ENCODE measurements at regions not wholly inside any gene's neighbourhood (a gene's known extent, or its start where the extent isn't known, plus 50 kb on each side); places are given as distances from the start of the nearest gene placed in this dataset.

DNA sequence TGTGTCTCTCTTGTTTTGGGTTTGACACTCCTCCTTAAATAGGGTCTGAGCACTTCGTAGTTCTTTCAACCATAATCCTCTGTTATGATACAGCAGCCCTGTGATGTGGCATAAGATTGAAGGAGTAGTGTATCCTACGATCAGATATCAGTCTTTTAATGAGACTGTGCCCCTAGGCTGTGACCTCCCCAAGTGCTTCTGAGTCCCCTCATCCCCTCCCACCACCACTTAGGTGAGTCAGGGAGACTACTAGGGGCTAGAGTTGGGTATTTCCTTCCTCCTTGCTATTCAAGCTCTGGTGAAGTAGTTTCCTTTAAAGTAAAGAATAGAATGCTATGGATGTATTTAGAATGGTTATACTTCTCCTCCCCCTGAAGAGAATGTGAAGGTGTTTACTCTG is 637.2 kb upstream of the GRAMD2B start:
- FAIRE-seq (no peak), DNase-seq (ENCODE audit: low read depth, low spot score) (no peak)
- no peak overlapping the region for H3K4me2 ChIP-seq (ENCODE audit: insufficient read depth, low read length)
- no peaks in the 10 kb centered on the region for H4K20me1 ChIP-seq (replicated peaks; ENCODE audit: control insufficient read depth, extremely low read depth, insufficient read depth, low read length)
- H3K9me3 ChIP-seq (replicated peaks; ENCODE audit: control insufficient read depth, insufficient read depth, low read length) = no peaks in the 10 kb centered on the region
- no peak overlapping the region for H3K27ac ChIP-seq (ENCODE audit: insufficient read depth, low read depth, low read length)
- no TSS peak for BruUV-seq (replicated peaks)
- no peaks in the 10 kb centered on the region for H3K4me1 ChIP-seq (ENCODE audit: control insufficient read depth, extremely low read depth, insufficient read depth, low read length)
- no peaks in the 10 kb centered on the region for H3K79me2 ChIP-seq (ENCODE audit: control insufficient read depth, insufficient read depth, low read length)
- no peak overlapping the region for H3K9ac ChIP-seq (replicated peaks; ENCODE audit: extremely low read depth, insufficient read depth, low read length)
- CTCF ChIA-PET = no interaction called here
- no peak overlapping the region for H3K4me3 ChIP-seq (replicated peaks in 1 of 3; ENCODE audit: insufficient read depth in 1 of 3, low read depth in 1 of 3, low read length in 3 of 3)
- no peak overlapping the region for H2AFZ ChIP-seq (ENCODE audit: low read depth, low read length)
- no peaks in the 10 kb centered on the region for H3K36me3 ChIP-seq (ENCODE audit: control insufficient read depth in 2 of 2, extremely low read depth in 1 of 2, insufficient read depth in 2 of 2, low read length in 2 of 2)
- dilution Hi-C loops (cut with MboI; ENCODE audit: extremely low pct_ligation_motif_present, low sequenced_read_pairs) = no loop called here
- no peaks in the 10 kb centered on the region for H3K9me1 ChIP-seq (replicated peaks; ENCODE audit: control insufficient read depth, extremely low read depth, insufficient read depth, low read length)
- intact Hi-C loops (cut with micrococcal nuclease) = no loop called here
- POLR2A ChIA-PET = no interaction called here
- TF ChIP-seq MYC (IDR thresholded peaks at IDR 0.05; ENCODE audit: low read depth, low read length) (no peak), GATA2 (IDR thresholded peaks at IDR 0.05; ENCODE audit: insufficient read depth, insufficient read length, low read depth, low read length) (no peak), FOS (IDR thresholded peaks at IDR 0.05; ENCODE audit: borderline replicate concordance, insufficient read depth, low read length) (no peak), POLR2AphosphoS5 (IDR thresholded peaks at IDR 0.05; ENCODE audit: insufficient read depth, low read depth, low read length) (no peak), POLR2A (IDR thresholded peaks at IDR 0.05; ENCODE audit: low read depth, low read length) (no peak)
- TF ChIP-seq, protein P1, sequence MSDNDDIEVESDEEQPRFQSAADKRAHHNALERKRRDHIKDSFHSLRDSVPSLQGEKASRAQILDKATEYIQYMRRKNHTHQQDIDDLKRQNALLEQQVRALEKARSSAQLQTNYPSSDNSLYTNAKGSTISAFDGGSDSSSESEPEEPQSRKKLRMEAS (IDR thresholded peaks at IDR 0.05; ENCODE audit: insufficient read depth, insufficient read length) = no peak
- no peaks in the 10 kb centered on the region for H3K27me3 ChIP-seq (ENCODE audit: control insufficient read depth in 2 of 2, insufficient read depth in 2 of 2, low read length in 2 of 2)

DNA sequence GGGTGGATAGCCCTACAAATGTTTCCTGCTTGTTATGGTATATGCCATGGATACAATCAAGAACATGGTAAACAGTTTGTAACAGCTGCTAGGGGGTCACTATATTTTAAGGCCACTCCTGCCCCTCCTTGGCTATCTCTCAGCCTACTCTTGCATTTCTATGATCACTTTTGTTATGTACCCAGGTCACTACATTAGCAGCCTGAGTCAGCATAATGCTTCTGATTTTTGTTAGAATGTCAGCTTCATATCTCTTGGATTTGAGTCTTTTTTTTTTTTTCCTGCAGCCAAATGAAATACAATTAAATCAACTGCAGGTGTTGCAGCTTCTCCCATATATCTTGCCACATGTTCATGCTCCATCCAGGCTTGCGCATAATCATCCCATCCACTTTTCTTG is 629.7 kb upstream of the GRAMD2B start:
- Histone ChIP-seq H3K27me3 (ENCODE audit: control insufficient read depth in 2 of 2, insufficient read depth in 2 of 2, low read length in 2 of 2) (no peaks in the 10 kb centered on the region), H3K4me1 (ENCODE audit: control insufficient read depth, extremely low read depth, insufficient read depth, low read length) (no peaks in the 10 kb centered on the region), H3K79me2 (ENCODE audit: control insufficient read depth, insufficient read depth, low read length) (no peaks in the 10 kb centered on the region), H3K9me3 (replicated peaks; ENCODE audit: control insufficient read depth, insufficient read depth, low read length) (no peaks in the 10 kb centered on the region), H3K27ac (ENCODE audit: insufficient read depth, low read depth, low read length) (no peak overlapping the region), H3K36me3 (ENCODE audit: control insufficient read depth in 2 of 2, extremely low read depth in 1 of 2, insufficient read depth in 2 of 2, low read length in 2 of 2) (no peaks in the 10 kb centered on the region), H3K9me1 (replicated peaks; ENCODE audit: control insufficient read depth, extremely low read depth, insufficient read depth, low read length) (no peaks in the 10 kb centered on the region), H3K4me2 (ENCODE audit: insufficient read depth, low read length) (no peak overlapping the region), H3K4me3 (replicated peaks in 1 of 3; ENCODE audit: insufficient read depth in 1 of 3, low read depth in 1 of 3, low read length in 3 of 3) (no peak overlapping the region), H4K20me1 (replicated peaks; ENCODE audit: control insufficient read depth, extremely low read depth, insufficient read depth, low read length) (no peaks in the 10 kb centered on the region), H2AFZ (ENCODE audit: low read depth, low read length) (no peak overlapping the region), H3K9ac (replicated peaks; ENCODE audit: extremely low read depth, insufficient read depth, low read length) (no peak overlapping the region)
- dilution Hi-C loops (cut with MboI; ENCODE audit: extremely low pct_ligation_motif_present, low sequenced_read_pairs) (no loop called here), intact Hi-C loops (cut with micrococcal nuclease) (no loop called here)
- no TSS peak for BruUV-seq (replicated peaks)
- no peak for FAIRE-seq
- TF ChIP-seq MYC (IDR thresholded peaks at IDR 0.05; ENCODE audit: low read depth, low read length) (no peak), FOS (IDR thresholded peaks at IDR 0.05; ENCODE audit: borderline replicate concordance, insufficient read depth, low read length) (no peak), JUN (IDR thresholded peaks at IDR 0.05; ENCODE audit: borderline replicate concordance, insufficient read depth, insufficient read length, low read depth) (no peak), POLR2A (IDR thresholded peaks at IDR 0.05; ENCODE audit: low read depth, low read length) (no peak), GATA2 (IDR thresholded peaks at IDR 0.05; ENCODE audit: insufficient read depth, insufficient read length, low read depth, low read length) (no peak), EZH2 (IDR thresholded peaks at IDR 0.05; ENCODE audit: borderline replicate concordance, low read depth, low read length, severe bottlenecking) (no peak), POLR2AphosphoS5 (IDR thresholded peaks at IDR 0.05; ENCODE audit: insufficient read depth, low read depth, low read length) (no peak)
- TF ChIP-seq, protein P2, sequence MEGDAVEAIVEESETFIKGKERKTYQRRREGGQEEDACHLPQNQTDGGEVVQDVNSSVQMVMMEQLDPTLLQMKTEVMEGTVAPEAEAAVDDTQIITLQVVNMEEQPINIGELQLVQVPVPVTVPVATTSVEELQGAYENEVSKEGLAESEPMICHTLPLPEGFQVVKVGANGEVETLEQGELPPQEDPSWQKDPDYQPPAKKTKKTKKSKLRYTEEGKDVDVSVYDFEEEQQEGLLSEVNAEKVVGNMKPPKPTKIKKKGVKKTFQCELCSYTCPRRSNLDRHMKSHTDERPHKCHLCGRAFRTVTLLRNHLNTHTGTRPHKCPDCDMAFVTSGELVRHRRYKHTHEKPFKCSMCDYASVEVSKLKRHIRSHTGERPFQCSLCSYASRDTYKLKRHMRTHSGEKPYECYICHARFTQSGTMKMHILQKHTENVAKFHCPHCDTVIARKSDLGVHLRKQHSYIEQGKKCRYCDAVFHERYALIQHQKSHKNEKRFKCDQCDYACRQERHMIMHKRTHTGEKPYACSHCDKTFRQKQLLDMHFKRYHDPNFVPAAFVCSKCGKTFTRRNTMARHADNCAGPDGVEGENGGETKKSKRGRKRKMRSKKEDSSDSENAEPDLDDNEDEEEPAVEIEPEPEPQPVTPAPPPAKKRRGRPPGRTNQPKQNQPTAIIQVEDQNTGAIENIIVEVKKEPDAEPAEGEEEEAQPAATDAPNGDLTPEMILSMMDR (IDR thresholded peaks at IDR 0.05; ENCODE audit: extremely low read depth in 1 of 2, insufficient read depth in 1 of 2, low read depth in 1 of 2, low read length in 2 of 2) = no peak
- TF ChIP-seq, protein P1 (IDR thresholded peaks at IDR 0.05; ENCODE audit: insufficient read depth, insufficient read length) = no peak
- CTCF ChIA-PET = interaction anchor here (0.7 kb wide), 1 partner anchor 76 kb away, joined by 4 read pairs; no protein-coding TSS in a partner anchor
- DNase-seq (ENCODE audit: low read depth, low spot score) = no peak
- POLR2A ChIA-PET = no interaction called here

Measured in endothelial cell of umbilical vein (primary cell).